GM12873 (cell line): ENCODE measurements at regions not wholly inside any gene's neighbourhood (a gene's known extent, or its start where the extent isn't known, plus 50 kb on each side); places are given as distances from the start of the nearest gene placed in this dataset.

ENCODE experiments used
- TF ChIP-seq, protein P1 (sequence below): IDR thresholded peaks from 2 replicates; pipeline ENCODE4 v1.5.1; 2012; ENCODE audit warnings: low read depth, mild to moderate bottlenecking, moderate library complexity, low read length, control low read depth; ENCODE audit not compliant: insufficient read depth; ENCODE audit errors: missing control alignments

DNA sequence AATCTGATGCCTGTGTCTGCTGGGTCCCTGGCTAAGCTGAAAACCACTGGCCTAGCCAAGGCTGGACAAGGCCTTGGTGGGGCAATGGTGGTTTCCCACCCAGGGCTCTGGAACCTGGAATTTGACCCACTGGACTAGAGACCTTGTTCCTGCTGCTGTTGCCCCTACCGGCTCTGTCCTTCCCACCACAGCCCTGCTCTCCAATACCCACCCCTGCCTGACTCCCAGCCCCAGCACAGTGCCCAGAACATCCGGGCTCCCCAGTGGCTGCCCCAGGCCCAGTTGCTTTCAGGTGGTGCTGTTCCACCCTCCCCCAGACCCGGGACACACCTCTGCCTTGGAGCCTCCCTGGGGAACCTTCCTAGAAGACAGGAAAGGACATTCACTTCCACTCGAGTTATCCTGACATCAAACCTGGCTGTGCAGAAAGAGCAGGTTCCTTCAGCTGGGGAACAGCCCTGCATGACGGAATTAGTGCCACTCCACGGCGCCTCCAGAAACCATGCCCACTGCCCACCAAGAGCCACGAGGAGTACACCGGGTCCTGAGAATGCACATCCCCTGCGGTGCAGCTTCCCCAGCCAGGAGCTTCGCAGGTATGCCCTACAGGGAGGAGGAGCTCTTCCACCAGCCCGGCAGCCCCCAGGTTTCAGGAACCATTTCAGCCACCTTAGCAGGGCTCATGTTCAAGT, 152.8 kb downstream of the OAT start:
- TF ChIP-seq, protein P1, sequence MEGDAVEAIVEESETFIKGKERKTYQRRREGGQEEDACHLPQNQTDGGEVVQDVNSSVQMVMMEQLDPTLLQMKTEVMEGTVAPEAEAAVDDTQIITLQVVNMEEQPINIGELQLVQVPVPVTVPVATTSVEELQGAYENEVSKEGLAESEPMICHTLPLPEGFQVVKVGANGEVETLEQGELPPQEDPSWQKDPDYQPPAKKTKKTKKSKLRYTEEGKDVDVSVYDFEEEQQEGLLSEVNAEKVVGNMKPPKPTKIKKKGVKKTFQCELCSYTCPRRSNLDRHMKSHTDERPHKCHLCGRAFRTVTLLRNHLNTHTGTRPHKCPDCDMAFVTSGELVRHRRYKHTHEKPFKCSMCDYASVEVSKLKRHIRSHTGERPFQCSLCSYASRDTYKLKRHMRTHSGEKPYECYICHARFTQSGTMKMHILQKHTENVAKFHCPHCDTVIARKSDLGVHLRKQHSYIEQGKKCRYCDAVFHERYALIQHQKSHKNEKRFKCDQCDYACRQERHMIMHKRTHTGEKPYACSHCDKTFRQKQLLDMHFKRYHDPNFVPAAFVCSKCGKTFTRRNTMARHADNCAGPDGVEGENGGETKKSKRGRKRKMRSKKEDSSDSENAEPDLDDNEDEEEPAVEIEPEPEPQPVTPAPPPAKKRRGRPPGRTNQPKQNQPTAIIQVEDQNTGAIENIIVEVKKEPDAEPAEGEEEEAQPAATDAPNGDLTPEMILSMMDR = no peak

- TF ChIP-seq, protein P1 = no peak
Measured at GRCh38 chr10:124265391-124265745, 153.4 kb downstream of the OAT start.

GRCh38 chr10:124264711-124265390, 153.9 kb downstream of the OAT start:
- TF ChIP-seq, protein P1 = no peak

DNA sequence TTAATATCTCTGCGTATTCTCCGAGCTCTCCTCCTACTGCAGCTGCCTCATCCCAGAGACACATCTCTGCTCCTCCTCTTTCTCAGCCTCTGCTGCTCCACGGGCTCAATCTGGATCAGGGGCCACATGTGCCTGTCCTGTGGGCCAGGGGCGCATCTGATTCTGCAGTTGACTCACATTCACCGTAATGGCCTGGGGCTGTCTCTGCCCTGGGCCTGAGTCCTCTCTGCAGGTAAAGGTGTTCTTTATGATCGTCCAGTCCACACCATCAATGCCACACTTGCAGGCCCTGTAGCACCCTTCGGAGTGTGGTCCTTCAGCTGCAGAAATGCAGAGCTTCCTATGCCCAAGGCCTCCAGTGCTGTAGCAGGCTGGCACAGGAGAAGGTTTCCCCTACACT, 154.5 kb downstream of the OAT start:
- TF ChIP-seq, protein P1 = no peak

DNA sequence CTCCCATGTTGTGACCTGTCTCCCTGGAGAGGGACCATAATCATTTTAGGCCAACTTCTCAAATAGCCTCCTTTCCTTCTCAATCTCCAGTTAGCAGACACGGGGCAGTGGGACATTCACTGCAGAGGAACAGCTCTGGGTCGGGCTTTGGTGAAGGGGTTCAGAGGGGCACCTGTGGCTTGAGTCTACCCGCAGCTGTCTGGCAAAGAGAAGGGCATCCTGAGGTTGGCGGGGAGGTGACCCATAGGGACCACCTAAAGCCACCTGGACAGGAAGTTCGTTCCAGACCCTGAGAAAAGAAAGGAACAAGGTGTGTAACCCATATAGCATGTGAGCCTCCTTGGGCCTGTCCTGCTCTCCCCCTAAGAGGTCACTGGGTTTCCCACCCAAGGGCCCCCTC, 155.0 kb downstream of the OAT start:
- TF ChIP-seq, protein P1 = no peak

DNA sequence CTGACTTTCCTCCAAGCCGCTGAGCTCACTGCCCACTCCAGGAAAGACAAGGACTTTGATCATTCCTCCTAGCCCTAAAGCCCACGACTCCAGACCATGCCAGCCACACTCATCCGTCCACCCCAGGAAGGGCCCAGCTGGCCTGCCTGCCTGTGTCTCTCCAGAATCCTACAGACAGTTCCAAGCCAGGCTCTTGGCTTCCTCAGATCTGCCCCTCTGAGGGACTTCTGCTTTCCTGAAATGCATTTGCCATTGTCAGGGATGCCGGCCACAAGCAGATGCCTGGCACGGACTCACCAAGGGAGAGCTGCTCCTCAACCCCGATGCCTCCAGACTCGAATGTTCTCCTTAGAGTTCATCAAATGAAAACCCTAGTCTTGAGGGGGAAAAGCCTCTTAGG, 155.8 kb downstream of the OAT start:
- TF ChIP-seq, protein P1 = no peak

- TF ChIP-seq, protein P1 = no peak
Measured at GRCh38 chr10:124262234-124262865, 156.4 kb downstream of the OAT start.
